HepG2 (cell line): ENCODE measurements at regions not wholly inside any gene's neighbourhood (a gene's known extent, or its start where the extent isn't known, plus 50 kb on each side); places are given as distances from the start of the nearest gene placed in this dataset.

Experiments
- ATF7 ChIP-seq, 2 experiments: fragments of 450-650 bp in 1 of 2; sonication (generic) in 1 of 2; formaldehyde crosslinking in 1 of 2; IDR thresholded peaks; 2 replicates each; pipeline versions ENCODE4 v1.4.0 to v1.6.1; 2016 to 2020; ENCODE audit warnings: antibody characterized with exemption in 1 of 2, mild to moderate bottlenecking in 1 of 2, missing genetic modification reagents in 1 of 2
- GATA4 ChIP-seq: sonication (generic); IDR thresholded peaks from 2 replicates; pipeline ENCODE4 v1.6.1; 2016; ENCODE audit warnings: antibody characterized with exemption, low read depth, borderline replicate concordance
- HNRNPH1 ChIP-seq: fragments of 200-400 bp; formaldehyde crosslinking; optimal IDR thresholded peaks from 2 replicates; pipeline ENCODE3; 2017; ENCODE audit warnings: mild to moderate bottlenecking, low read depth, low read length
- JUN ChIP-seq: sonication (generic); formaldehyde crosslinking; IDR thresholded peaks from 2 replicates; pipeline ENCODE4 v1.4.0; 2020; ENCODE audit warnings: mild to moderate bottlenecking, missing genetic modification reagents
- SP2 ChIP-seq: sonication (generic); formaldehyde crosslinking; IDR thresholded peaks from 2 replicates; pipeline ENCODE4 v1.5.1; 2020; ENCODE audit warnings: mild to moderate bottlenecking, missing genetic modification reagents
- ZBTB44 ChIP-seq: sonication (generic); formaldehyde crosslinking; IDR thresholded peaks from 2 replicates; pipeline ENCODE4 v1.4.0; 2020; ENCODE audit warnings: missing genetic modification reagents
- ZNF569 ChIP-seq: sonication (generic); formaldehyde crosslinking; IDR thresholded peaks from 2 replicates; pipeline ENCODE4 v1.5.0; 2020; ENCODE audit warnings: mild to moderate bottlenecking, missing genetic modification reagents, moderate library complexity, borderline replicate concordance
- ZSCAN31 ChIP-seq: sonication (generic); formaldehyde crosslinking; IDR thresholded peaks from 2 replicates; pipeline ENCODE4 v1.5.0; 2020; ENCODE audit warnings: low read depth, mild to moderate bottlenecking, missing genetic modification reagents
- TF ChIP-seq, protein P1 (sequence below): sonication (generic); formaldehyde crosslinking; IDR thresholded peaks from 2 replicates; pipeline ENCODE4 v1.5.1; 2020; ENCODE audit warnings: mild to moderate bottlenecking, missing genetic modification reagents, moderate library complexity
- TF ChIP-seq, protein P2 (sequence below): IDR thresholded peaks from 2 replicates; pipeline ENCODE4 v1.6.1; 2016; ENCODE audit warnings: low read depth, missing genetic modification reagents, missing compliant biosample characterization

GRCh38 chr1:187617776-187618175 lies 789.0 kb downstream of the PLA2G4A start (continued):
- TF ChIP-seq, protein P1, sequence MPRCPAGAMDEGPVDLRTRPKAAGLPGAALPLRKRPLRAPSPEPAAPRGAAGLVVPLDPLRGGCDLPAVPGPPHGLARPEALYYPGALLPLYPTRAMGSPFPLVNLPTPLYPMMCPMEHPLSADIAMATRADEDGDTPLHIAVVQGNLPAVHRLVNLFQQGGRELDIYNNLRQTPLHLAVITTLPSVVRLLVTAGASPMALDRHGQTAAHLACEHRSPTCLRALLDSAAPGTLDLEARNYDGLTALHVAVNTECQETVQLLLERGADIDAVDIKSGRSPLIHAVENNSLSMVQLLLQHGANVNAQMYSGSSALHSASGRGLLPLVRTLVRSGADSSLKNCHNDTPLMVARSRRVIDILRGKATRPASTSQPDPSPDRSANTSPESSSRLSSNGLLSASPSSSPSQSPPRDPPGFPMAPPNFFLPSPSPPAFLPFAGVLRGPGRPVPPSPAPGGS (CRISPR knock-in tag), result no peak
- TF ChIP-seq ATF7 (IDR thresholded peaks at IDR 0.05), result no peak
- no peak for TF ChIP-seq ATF7 (CRISPR knock-in tag; IDR thresholded peaks at IDR 0.05)
- TF ChIP-seq SP2 (CRISPR knock-in tag), result no peak
- no peak for TF ChIP-seq ZBTB44 (CRISPR knock-in tag)
- no peak for TF ChIP-seq GATA4
- TF ChIP-seq ZSCAN31, result no peak
- TF ChIP-seq, protein P2, sequence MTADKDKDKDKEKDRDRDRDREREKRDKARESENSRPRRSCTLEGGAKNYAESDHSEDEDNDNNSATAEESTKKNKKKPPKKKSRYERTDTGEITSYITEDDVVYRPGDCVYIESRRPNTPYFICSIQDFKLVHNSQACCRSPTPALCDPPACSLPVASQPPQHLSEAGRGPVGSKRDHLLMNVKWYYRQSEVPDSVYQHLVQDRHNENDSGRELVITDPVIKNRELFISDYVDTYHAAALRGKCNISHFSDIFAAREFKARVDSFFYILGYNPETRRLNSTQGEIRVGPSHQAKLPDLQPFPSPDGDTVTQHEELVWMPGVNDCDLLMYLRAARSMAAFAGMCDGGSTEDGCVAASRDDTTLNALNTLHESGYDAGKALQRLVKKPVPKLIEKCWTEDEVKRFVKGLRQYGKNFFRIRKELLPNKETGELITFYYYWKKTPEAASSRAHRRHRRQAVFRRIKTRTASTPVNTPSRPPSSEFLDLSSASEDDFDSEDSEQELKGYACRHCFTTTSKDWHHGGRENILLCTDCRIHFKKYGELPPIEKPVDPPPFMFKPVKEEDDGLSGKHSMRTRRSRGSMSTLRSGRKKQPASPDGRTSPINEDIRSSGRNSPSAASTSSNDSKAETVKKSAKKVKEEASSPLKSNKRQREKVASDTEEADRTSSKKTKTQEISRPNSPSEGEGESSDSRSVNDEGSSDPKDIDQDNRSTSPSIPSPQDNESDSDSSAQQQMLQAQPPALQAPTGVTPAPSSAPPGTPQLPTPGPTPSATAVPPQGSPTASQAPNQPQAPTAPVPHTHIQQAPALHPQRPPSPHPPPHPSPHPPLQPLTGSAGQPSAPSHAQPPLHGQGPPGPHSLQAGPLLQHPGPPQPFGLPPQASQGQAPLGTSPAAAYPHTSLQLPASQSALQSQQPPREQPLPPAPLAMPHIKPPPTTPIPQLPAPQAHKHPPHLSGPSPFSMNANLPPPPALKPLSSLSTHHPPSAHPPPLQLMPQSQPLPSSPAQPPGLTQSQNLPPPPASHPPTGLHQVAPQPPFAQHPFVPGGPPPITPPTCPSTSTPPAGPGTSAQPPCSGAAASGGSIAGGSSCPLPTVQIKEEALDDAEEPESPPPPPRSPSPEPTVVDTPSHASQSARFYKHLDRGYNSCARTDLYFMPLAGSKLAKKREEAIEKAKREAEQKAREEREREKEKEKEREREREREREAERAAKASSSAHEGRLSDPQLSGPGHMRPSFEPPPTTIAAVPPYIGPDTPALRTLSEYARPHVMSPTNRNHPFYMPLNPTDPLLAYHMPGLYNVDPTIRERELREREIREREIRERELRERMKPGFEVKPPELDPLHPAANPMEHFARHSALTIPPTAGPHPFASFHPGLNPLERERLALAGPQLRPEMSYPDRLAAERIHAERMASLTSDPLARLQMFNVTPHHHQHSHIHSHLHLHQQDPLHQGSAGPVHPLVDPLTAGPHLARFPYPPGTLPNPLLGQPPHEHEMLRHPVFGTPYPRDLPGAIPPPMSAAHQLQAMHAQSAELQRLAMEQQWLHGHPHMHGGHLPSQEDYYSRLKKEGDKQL (CRISPR knock-in tag), result no peak
- no peak for TF ChIP-seq JUN (CRISPR knock-in tag)
- TF ChIP-seq HNRNPH1, result no peak
- no peak for TF ChIP-seq ZNF569
